Suppressor macrophage treated with lipopolysaccharide for 1 hour (primary cell): ENCODE measurements at regions not wholly inside any gene's neighbourhood (a gene's known extent, or its start where the extent isn't known, plus 50 kb on each side); places are given as distances from the start of the nearest gene placed in this dataset.
"Not testable (repeated sequence)": the region's sequence is repeated elsewhere in the genome, so short reads cannot be mapped to it uniquely, and the experiment has no call there.

Experiments
- DNase-seq, 3 donors: peaks; one replicate each; pipeline ENCODE4 v3.0.0-alpha.2; 2020 to 2022

DNA sequence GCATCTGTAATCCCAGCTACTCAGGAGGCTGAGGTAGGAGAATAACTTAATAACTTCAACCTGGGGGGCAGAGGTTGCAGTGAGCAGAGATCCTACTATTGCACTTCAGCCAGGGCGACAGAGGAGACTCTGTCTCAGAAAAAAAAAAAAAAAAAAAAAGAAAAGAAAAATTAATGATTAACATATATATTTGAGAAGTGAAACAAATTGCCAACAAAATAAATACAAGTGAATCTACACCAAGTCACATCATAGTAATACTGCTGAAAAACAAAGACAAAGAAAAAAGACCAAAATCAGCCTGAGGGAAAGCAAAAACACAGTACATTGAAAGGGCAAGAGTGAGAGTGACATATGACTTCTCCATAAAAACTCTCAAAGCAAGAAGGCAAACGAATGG, 123.7 kb downstream of the CASP12 start:
- DNase-seq, result no peak

DNA sequence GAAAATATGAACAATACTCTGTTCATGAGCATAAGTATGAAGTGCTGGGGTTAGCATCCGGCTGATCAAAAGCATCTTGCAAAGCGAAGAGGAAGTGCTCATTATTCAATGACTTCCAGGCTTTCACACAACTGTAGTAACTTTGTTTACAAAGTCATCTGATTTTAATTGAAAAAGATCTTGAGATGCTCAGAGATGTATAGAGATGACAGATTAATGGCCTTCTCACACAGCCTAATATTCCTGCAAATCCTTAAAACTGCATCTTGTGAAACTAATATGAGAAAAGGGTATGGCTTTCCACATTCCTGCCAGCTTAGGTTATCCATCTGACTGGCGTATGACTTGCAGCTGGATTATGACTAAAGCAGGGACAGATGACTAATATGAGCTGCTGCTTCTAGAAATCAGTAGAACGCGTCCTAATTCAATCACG, 125.4 kb downstream of the CASP12 start:
- peak; percentile 33 to 58 (median 49) for DNase-seq

DNA sequence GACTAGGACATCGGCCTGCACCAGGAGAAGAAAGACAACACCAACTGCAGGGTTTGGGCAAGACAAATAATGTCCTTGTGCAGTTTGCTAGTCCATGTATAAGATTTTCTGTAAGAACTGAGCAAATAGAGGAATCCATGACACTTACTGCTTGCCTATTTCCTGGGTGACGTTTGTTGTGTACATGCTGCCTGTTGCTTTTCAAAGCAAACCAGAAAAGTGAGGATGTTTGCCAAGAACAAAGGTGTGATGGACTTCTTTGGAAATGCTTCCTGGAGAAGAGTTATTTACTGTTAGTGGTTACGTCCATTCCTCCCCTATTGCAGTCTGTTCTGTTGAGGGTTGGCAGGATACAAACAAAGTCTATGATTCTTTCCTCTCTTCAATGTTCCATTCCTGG, 126.5 kb downstream of the CASP12 start:
- no peak for DNase-seq

GRCh38 chr11:104771046-104771445, 127.2 kb downstream of the CASP12 start:
- DNase-seq, result not testable (repeated sequence)

DNA sequence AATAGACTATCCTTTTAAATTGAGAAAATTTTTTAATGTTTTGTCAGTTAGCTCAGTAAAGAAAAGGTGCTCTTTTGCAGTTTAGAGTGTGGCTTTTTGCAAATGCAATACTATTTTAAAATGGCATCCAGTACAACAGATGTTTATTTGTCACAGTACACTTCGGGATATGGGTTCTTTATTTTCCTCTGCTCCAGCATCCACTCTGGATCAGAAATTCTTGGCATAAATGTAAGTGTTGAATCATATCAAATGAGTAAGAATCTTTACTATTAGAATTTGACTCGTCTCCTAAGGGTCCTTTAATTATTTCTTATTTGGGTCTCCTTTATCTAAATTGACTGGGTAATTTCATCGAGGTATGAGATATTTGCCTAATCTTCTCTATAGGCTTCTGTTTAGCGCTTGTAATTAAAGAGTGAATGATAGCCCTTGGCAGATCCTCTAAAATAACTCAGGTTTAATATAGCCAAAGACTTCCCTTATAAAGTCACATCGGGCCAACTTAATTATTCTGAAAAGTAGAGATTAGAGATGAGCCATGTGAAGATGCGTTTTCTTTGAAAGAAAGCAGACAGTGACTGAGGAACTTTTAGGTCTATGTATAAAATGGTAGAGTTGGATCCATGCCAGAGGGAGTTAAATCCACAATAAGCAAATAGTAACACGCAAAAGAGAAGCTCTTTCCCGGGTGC, 132.7 kb downstream of the CASP12 start:
- no peak for DNase-seq

DNA sequence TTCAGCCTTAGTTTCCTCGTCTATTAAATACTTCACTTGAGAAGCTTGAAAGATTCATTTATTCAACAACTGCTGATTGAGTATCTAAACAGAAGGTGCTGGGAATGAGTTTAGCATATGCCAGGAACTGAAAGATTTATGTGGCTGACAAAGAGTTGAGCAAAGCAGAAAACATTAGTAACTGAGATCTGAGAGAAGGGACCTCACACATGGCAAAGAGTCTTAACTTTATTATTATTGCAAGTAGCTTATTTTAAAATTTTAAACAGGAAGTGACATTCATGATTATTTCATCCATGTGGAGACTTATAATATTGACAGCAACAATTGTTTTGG, 133.6 kb downstream of the CASP12 start:
- DNase-seq, result no peak

GRCh38 chr11:104763930-104764709, 134.1 kb downstream of the CASP12 start:
- DNase-seq, result no peak

- DNase-seq, result no peak
Measured at GRCh38 chr11:104761511-104761910, 136.7 kb downstream of the CASP12 start.

- DNase-seq, result no peak
Measured at GRCh38 chr11:104759464-104759863, 138.8 kb downstream of the CASP12 start.

DNA sequence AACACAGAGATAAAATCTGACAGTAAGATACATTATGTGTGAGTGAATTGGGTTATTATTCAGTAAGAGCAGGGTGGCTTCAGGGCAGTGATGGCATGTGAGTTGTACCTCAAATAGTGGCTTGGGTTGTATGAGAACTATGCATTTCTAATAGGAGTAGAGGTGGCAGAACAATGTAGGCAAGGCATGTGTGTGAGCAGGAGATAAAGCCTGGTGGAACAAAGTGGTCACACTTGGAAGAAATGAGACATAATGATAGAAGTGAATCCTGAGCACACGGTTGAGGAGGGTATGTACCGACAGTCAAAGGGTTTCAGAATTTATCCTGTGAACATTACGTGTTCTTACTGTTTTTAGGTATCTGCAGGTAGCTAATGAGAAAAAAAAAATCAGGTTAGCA, 159.3 kb downstream of the CASP12 start:
- no peak for DNase-seq

DNA sequence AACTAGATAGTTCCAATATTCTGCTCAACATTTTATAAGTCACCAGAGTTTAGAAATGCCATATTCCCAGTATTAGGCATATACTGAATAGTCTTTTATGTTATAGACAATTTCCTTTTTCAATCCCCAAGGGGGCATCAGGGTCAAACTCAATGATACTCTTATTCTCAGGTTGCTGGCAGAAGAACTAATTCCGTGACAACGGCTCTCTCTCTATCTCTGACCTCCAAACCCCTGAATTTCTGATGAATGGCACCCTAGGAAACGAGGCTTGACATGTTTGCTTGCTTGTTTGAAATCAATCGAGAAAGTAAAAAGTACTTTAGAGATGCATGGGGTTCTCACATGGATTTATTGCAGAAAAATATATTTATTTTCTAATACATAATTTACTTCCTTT, 160.1 kb downstream of the CASP12 start:
- no peak for DNase-seq

- DNase-seq, result peak; percentile 17 to 58 (median 49)
Measured at GRCh38 chr11:104736502-104736901, 161.8 kb downstream of the CASP12 start.

DNA sequence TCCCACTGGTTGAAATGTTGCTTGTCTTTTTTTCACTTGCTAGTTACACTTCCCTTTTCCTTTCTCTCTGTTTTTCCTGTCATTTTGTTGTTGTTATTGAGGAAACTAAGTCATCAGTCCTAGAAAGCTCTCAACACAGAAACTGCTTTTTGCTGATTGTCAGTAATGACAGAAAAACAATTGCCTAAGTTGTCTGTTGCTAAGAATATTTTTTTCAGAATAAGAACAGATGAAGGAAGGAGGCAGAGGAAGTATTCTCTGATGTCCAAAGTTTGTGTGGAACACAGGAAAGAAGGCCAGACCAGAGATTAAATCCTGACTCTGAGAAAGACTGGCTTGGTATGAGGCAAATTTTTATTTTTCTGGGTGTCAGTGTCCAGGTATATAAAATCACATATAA, 163.3 kb downstream of the CASP12 start:
- peak; percentile 10 to 45 (median 41) for DNase-seq

- DNase-seq, result no peak
Measured at GRCh38 chr11:104731890-104732289, 166.4 kb downstream of the CASP12 start.

DNA sequence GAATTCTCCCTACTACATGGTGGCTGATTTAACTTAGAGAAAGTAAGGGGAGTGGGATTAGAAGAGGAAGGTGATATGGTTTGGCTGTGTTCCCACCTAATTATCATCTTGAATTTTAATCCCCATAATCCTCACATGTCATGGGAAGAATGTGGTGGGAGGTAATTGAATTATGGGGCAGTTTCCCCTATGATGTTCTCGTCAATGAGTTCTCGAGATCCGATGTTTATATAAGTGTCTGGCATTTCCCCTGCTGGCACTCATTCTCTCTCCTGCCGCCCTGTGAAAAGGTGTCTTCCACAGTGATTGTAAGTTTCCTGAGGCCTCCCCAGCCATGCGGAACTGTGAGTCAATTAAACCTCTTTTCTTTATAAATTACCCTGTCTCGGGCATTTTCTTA, 169.3 kb downstream of the CASP12 start:
- DNase-seq, result no peak

GRCh38 chr11:104727768-104728167, 170.5 kb downstream of the CASP12 start:
- no peak for DNase-seq

- DNase-seq, result no peak
Measured at GRCh38 chr11:104727095-104727494, 171.2 kb downstream of the CASP12 start.

- DNase-seq, result no peak
Measured at GRCh38 chr11:104725796-104726408, 172.4 kb downstream of the CASP12 start.

DNA sequence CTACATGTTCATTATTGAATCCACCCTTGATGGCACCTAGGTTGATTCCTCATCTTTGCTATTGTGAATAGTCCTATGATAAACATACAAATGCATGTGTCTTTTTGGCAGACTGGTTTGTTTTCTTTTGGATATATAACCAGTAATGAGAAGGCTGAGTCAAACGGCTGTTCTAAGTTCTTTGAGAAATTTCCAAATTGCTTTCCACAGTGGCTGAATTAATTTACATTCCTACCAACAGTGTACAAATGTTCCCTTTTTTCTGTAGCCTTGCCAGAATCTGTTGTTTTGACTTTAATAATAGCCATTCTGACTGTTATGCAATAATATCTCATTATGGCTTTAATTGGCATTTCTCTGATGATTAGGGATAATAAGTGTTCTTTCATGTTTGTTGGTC, 184.9 kb downstream of the CASP12 start:
- no peak for DNase-seq

DNA sequence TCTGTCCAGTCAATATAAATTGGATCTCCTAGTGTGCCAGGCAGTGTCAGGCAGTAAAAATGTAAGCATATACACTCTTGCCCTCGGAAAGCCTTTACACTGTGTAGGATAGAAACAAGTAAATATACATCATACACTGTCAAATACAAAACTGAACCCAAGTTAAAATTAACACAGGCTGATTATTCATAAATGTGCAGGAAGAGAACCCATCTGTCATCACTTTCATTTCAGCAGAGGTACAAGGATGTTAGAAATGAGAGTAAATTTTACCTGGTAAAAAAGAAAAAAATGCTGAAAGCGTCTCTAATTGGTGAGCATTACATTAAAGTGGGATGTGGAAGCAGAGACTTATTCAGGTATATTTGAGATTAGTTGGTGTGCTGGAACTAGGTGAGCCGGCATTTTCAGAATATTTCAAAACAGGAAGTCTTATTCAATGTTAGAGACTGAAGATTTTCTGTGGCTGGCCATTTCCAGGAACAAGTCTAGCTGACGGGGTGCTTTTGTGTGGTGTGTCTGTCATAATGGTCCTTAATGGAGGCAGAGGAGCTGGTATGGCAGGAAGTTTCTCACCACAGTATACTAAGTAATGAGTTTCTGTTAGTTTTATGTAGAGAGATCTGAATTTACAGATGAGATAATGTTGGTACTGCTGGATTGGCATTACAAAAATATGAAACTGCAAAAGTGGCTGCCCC, 192.6 kb downstream of the CASP12 start:
- peak; percentile 72 to 85 (median 81) for DNase-seq

- DNase-seq, result no peak
Measured at GRCh38 chr11:104704888-104705287, 193.4 kb downstream of the CASP12 start.

- peak; percentile 22 to 81 (median 74) for DNase-seq
Measured at GRCh38 chr11:104704146-104704830, 194.0 kb downstream of the CASP12 start.

- no peak for DNase-seq
Measured at GRCh38 chr11:104700609-104701008, 197.7 kb downstream of the CASP12 start.
